GM23338 (cell line): ENCODE measurements at regions not wholly inside any gene's neighbourhood (a gene's known extent, or its start where the extent isn't known, plus 50 kb on each side); places are given as distances from the start of the nearest gene placed in this dataset.

ENCODE experiments used
- ATAC-seq: fragments of 200-7000 bp; cut with Tn5 transposase; 3 replicates; pipeline ENCODE4 v1.9.1; 2020
- DNase-seq: peaks from one replicate; pipeline ENCODE4 v3.0.0-alpha.2; 2015; ENCODE audit warnings: low spot score
- H2AFZ ChIP-seq: fragments of 200-600 bp; sonication (generic); 2 replicates; pipeline ENCODE4 v1.8.0; 2016; ENCODE audit warnings: antibody characterized with exemption, mild to moderate bottlenecking, moderate library complexity
- H3F3A ChIP-seq: fragments of 200-600 bp; sonication (generic); replicated peaks from 2 replicates; pipeline ENCODE4 v1.8.0; 2017; ENCODE audit warnings: antibody characterized with exemption, mixed run types, low read depth
- H3K27ac ChIP-seq: fragments of 200-600 bp; sonication (generic); 2 replicates; pipeline ENCODE4 v1.6.1; 2016; ENCODE audit warnings: low read depth
- H3K27me3 ChIP-seq: fragments of 200-600 bp; sonication (generic); 2 replicates; pipeline ENCODE4 v1.8.0; 2016; ENCODE audit warnings: mild to moderate bottlenecking, mixed run types, moderate library complexity; ENCODE audit not compliant: insufficient read depth
- H3K36me3 ChIP-seq: fragments of 200-600 bp; sonication (generic); 2 replicates; pipeline ENCODE4 v1.8.0; 2016; ENCODE audit warnings: mild to moderate bottlenecking; ENCODE audit not compliant: insufficient read depth
- H3K4me1 ChIP-seq: fragments of 200-600 bp; sonication (generic); 2 replicates; pipeline ENCODE4 v1.8.0; 2016; ENCODE audit warnings: mild to moderate bottlenecking, moderate library complexity; ENCODE audit not compliant: insufficient read depth
- H3K4me2 ChIP-seq: fragments of 200-600 bp; sonication (generic); 2 replicates; pipeline ENCODE4 v1.7.1; 2017; ENCODE audit warnings: mixed run types
- H3K4me3 ChIP-seq: fragments of 200-600 bp; sonication (generic); 2 replicates; pipeline ENCODE4 v1.6.1; 2016; ENCODE audit warnings: mixed run types
- H3K79me2 ChIP-seq: fragments of 200-600 bp; sonication (generic); replicated peaks from 2 replicates; pipeline ENCODE4 v1.8.0; 2017; ENCODE audit warnings: mild to moderate bottlenecking; ENCODE audit not compliant: insufficient read depth
- H3K9me2 ChIP-seq: fragments of 200-600 bp; sonication (generic); 2 replicates; pipeline ENCODE4 v1.8.0; 2017; ENCODE audit not compliant: insufficient read depth
- H4K20me1 ChIP-seq: fragments of 200-600 bp; sonication (generic); replicated peaks from 2 replicates; pipeline ENCODE4 v1.8.0; 2017; ENCODE audit warnings: mild to moderate bottlenecking; ENCODE audit not compliant: insufficient read depth
- H3K27ac Mint-ChIP-seq: 2 replicates; pipeline ENCODE4 v1.8.0; 2020; ENCODE audit warnings: inconsistent platforms, mild to moderate bottlenecking, moderate library complexity, mixed read lengths
- H3K27me3 Mint-ChIP-seq: 3 replicates; pipeline ENCODE4 v1.8.0; 2022; ENCODE audit warnings: low read depth, mild to moderate bottlenecking, moderate library complexity, mixed read lengths, inconsistent platforms; ENCODE audit not compliant: insufficient read depth, poor library complexity
- H3K36me3 Mint-ChIP-seq: 3 replicates; pipeline ENCODE4 v1.8.0; 2021; ENCODE audit warnings: low read depth, mild to moderate bottlenecking, inconsistent platforms, moderate library complexity, mixed read lengths
- H3K4me1 Mint-ChIP-seq: 3 replicates; pipeline ENCODE4 v1.8.0; 2020; ENCODE audit warnings: mild to moderate bottlenecking, inconsistent platforms, mixed read lengths
- H3K4me3 Mint-ChIP-seq: 3 replicates; pipeline ENCODE4 v1.8.0; 2021; ENCODE audit warnings: moderate library complexity, mild to moderate bottlenecking, inconsistent platforms, mixed read lengths
- H3K9me3 Mint-ChIP-seq: 3 replicates; pipeline ENCODE4 v1.8.0; 2020; ENCODE audit warnings: moderate library complexity, mild to moderate bottlenecking, inconsistent platforms, mixed read lengths
- CREB1 ChIP-seq: fragments of 250-450 bp; sonication (Bioruptor Pico); IDR thresholded peaks from 2 replicates; pipeline ENCODE4 v1.5.0; 2020; ENCODE audit warnings: low read depth, mild to moderate bottlenecking, moderate library complexity
- CTCF ChIP-seq, 2 experiments: fragments of 200-600 bp in 1 of 2; sonication (generic) in 1 of 2; conservative IDR thresholded peaks; 2 replicates each; pipeline versions ENCODE4 v1.5.1 to v1.6.1; 2016 to 2017; ENCODE audit warnings: antibody characterized with exemption in 2 of 2, low read depth in 2 of 2, mild to moderate bottlenecking in 2 of 2, moderate library complexity in 1 of 2
- ETS1 ChIP-seq: IDR thresholded peaks from 2 replicates; pipeline ENCODE4 v1.6.1; 2016; ENCODE audit warnings: antibody characterized with exemption
- EZH2phosphoT487 ChIP-seq: fragments of 200-600 bp; sonication (generic); IDR thresholded peaks from one replicate; pipeline ENCODE4 v1.8.1; 2018; ENCODE audit warnings: antibody characterized with exemption; ENCODE audit not compliant: unreplicated experiment
- JUNB ChIP-seq: IDR thresholded peaks from one replicate; pipeline ENCODE4 v1.6.1; 2016; ENCODE audit warnings: antibody characterized with exemption; ENCODE audit not compliant: unreplicated experiment
- POLR2AphosphoS5 ChIP-seq: IDR thresholded peaks from 2 replicates; pipeline ENCODE4 v1.6.1; 2016; ENCODE audit warnings: antibody characterized with exemption, low read depth
- STAT1 ChIP-seq: IDR thresholded peaks from one replicate; pipeline ENCODE4 v1.6.1; 2016; ENCODE audit warnings: antibody characterized with exemption; ENCODE audit not compliant: unreplicated experiment
- ZNF114 ChIP-seq: fragments of 250-450 bp; sonication (Bioruptor Pico); IDR thresholded peaks from 2 replicates; pipeline ENCODE4 v1.5.0; 2020; ENCODE audit warnings: mild to moderate bottlenecking, moderate library complexity
- TF ChIP-seq, protein P1 (sequence below): IDR thresholded peaks from one replicate; pipeline ENCODE4 v1.6.1; 2018; ENCODE audit warnings: antibody characterized with exemption; ENCODE audit not compliant: unreplicated experiment

DNA sequence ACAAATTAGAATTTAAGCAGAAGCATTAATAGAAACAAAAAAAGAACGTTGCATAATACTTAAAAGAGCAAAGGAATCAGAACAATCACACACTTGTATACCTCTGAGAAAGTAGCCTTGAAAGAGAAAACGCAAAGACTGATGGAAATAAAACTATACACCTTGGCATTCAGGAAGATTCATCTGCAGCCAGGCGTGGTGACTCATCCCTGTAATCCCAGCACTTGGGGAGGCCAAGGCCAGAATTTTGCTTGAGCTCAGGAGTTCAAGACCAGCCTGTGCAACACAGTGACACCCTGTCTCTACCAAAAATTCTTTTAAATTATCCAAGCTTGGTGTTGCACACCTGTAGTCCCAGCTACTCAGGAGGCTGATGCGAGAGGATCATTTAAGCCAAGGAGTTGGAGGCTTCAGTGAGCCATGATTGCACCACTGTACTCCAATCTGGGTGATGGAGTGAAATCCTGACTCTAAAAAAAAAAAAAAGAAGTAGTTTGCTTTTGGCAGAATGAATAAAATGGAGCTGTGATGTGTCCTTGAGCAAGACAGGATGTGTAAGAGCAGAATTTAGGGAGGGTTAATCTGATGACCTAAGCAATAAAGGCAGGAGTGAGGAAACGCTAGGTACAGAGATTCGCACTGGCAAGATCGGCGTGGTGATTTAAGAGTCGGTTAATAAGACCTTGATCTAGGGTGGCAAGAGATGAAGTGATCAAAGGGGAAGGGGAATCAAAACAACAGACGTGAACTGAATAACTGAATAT, 75.8 kb upstream of the NRP1 start (continued):
- TF ChIP-seq CTCF (conservative IDR thresholded peaks at IDR 0.05; ENCODE audit: low read depth in 2 of 2) (no peak), EZH2phosphoT487 (no peak), ZNF114 (CRISPR knock-in tag) (no peak), CREB1 (CRISPR knock-in tag) (no peak), JUNB (no peak), STAT1 (no peak), POLR2AphosphoS5 (no peak), ETS1 (no peak)
- TF ChIP-seq, protein P1, sequence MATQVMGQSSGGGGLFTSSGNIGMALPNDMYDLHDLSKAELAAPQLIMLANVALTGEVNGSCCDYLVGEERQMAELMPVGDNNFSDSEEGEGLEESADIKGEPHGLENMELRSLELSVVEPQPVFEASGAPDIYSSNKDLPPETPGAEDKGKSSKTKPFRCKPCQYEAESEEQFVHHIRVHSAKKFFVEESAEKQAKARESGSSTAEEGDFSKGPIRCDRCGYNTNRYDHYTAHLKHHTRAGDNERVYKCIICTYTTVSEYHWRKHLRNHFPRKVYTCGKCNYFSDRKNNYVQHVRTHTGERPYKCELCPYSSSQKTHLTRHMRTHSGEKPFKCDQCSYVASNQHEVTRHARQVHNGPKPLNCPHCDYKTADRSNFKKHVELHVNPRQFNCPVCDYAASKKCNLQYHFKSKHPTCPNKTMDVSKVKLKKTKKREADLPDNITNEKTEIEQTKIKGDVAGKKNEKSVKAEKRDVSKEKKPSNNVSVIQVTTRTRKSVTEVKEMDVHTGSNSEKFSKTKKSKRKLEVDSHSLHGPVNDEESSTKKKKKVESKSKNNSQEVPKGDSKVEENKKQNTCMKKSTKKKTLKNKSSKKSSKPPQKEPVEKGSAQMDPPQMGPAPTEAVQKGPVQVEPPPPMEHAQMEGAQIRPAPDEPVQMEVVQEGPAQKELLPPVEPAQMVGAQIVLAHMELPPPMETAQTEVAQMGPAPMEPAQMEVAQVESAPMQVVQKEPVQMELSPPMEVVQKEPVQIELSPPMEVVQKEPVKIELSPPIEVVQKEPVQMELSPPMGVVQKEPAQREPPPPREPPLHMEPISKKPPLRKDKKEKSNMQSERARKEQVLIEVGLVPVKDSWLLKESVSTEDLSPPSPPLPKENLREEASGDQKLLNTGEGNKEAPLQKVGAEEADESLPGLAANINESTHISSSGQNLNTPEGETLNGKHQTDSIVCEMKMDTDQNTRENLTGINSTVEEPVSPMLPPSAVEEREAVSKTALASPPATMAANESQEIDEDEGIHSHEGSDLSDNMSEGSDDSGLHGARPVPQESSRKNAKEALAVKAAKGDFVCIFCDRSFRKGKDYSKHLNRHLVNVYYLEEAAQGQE: no peak

DNA sequence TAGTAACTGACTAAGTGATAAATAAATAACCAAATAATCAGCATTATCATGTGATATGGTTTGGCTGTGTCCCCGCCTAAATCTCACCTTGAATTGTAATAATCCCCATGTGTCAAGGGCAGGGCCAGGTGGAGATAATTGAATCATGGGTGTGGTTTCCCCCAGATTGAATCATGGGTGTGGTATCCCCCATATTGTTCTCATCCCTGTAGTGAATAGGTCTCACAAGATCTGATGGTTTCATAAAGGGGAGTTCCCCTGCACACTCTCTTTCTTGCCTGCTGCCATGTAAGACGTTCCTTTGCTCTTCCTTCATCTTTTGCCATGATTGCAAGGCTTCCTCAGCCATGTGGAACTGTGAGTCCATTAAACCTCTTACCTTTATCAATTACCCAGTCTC, 72.1 kb upstream of the NRP1 start:
- H3F3A ChIP-seq: no peaks in the 10 kb centered on the region
- DNase-seq (no peak), ATAC-seq (no peak)
- H3K4me1 ChIP-seq: no peaks in the 10 kb centered on the region
- Mint-ChIP-seq H3K4me3 (no peak overlapping the region), H3K9me3 (no peaks in the 10 kb centered on the region; the same call in 2 of the 3 replicates), H3K27me3 (peaks cover 2% of the 10 kb centered on the region), H3K4me1 (peaks cover 5% of the 10 kb centered on the region; the same call in 1 of the 3 replicates), H3K36me3 (no peaks in the 10 kb centered on the region), H3K27ac (no peak overlapping the region)
- 0 out of 2 replicates have a peak, but pooled peaks cover 4% of the 10 kb centered on the region for H3K9me2 ChIP-seq
- no peaks in the 10 kb centered on the region for H3K27me3 ChIP-seq
- no peaks in the 10 kb centered on the region for H4K20me1 ChIP-seq
- no peaks in the 10 kb centered on the region for H3K79me2 ChIP-seq
- no peak overlapping the region for H3K4me3 ChIP-seq
- H3K36me3 ChIP-seq: no peaks in the 10 kb centered on the region; the same call in 1 of the 2 replicates
- H3K4me2 ChIP-seq: no peak overlapping the region
- H2AFZ ChIP-seq: no peak overlapping the region
- H3K27ac ChIP-seq: no peak overlapping the region
- TF ChIP-seq EZH2phosphoT487 (no peak), ETS1 (no peak)
- TF ChIP-seq, protein P1: no peak
